CD4-positive, CD25-positive, alpha-beta regulatory T cell (primary cell): ENCODE measurements at regions not wholly inside any gene's neighbourhood (a gene's known extent, or its start where the extent isn't known, plus 50 kb on each side); places are given as distances from the start of the nearest gene placed in this dataset.
"Not testable (repeated sequence)": the region's sequence is repeated elsewhere in the genome, so short reads cannot be mapped to it uniquely, and the experiment has no call there.

Source experiments
- ATAC-seq, 2 donors: fragments of 150-1000 bp; cut with Tn5 transposase; one replicate each; pipeline ENCODE4 v1.10.0; 2021; ENCODE audit warnings: low read depth in 2 of 2, moderate number of reproducible peaks in 2 of 2, moderate library complexity in 1 of 2
- DNase-seq, 3 donors: peaks; one replicate each; pipeline versions ENCODE4 v3.0.0 to v3.0.0-alpha.2; 2012 to 2022; ENCODE audit warnings: mixed read lengths in 1 of 3
- H3K27ac ChIP-seq: one replicate; pipeline ENCODE4 v1.7.0; 2013; ENCODE audit warnings: mild to moderate bottlenecking, low read length; ENCODE audit not compliant: insufficient read depth, poor library complexity, severe bottlenecking
- H3K27me3 ChIP-seq: one replicate; pipeline ENCODE4 v1.7.0; 2013; ENCODE audit warnings: low read length; ENCODE audit not compliant: control insufficient read depth, insufficient read depth
- H3K36me3 ChIP-seq: one replicate; pipeline ENCODE4 v1.7.0; 2013; ENCODE audit warnings: mild to moderate bottlenecking, low read length, moderate library complexity; ENCODE audit not compliant: control insufficient read depth, insufficient read depth
- H3K4me1 ChIP-seq: 2 replicates; pipeline ENCODE4 v1.7.0; 2013; ENCODE audit warnings: mild to moderate bottlenecking, low read length; ENCODE audit not compliant: insufficient read depth, control insufficient read depth, poor library complexity, severe bottlenecking
- H3K4me3 ChIP-seq: one replicate; pipeline ENCODE4 v1.7.0; 2013; ENCODE audit warnings: low read depth, mild to moderate bottlenecking, low read length, moderate library complexity
- H3K9me3 ChIP-seq, 2 experiments: 1 replicate in 1 of 2; 2 replicates in 1 of 2; pipeline ENCODE4 v1.7.0; 2013; ENCODE audit warnings: low read length in 2 of 2, mild to moderate bottlenecking in 1 of 2, moderate library complexity in 1 of 2; ENCODE audit not compliant: control insufficient read depth in 2 of 2
- H3K27ac Mint-ChIP-seq, 3 donors: one replicate each; pipeline ENCODE4 v1.8.0; 2020 to 2022; ENCODE audit warnings: mild to moderate bottlenecking in 3 of 3, mixed read lengths in 3 of 3, moderate library complexity in 2 of 3
- H3K27me3 Mint-ChIP-seq: one replicate; pipeline ENCODE4 v1.8.0; 2022; ENCODE audit warnings: mild to moderate bottlenecking, mixed read lengths
- H3K36me3 Mint-ChIP-seq: one replicate; pipeline ENCODE4 v1.8.0; 2020; ENCODE audit warnings: mixed read lengths
- H3K4me1 Mint-ChIP-seq, 4 donors: one replicate each; pipeline ENCODE4 v1.8.0; 2020 to 2022; ENCODE audit warnings: mixed read lengths in 4 of 4, mild to moderate bottlenecking in 1 of 4
- H3K4me3 Mint-ChIP-seq, 4 donors: one replicate each; pipeline ENCODE4 v1.8.0; 2020 to 2022; ENCODE audit warnings: mild to moderate bottlenecking in 4 of 4, mixed read lengths in 4 of 4, moderate library complexity in 3 of 4
- H3K9me3 Mint-ChIP-seq, 7 donors: one replicate each; pipeline ENCODE4 v1.8.0; 2020 to 2022; ENCODE audit warnings: mixed read lengths in 7 of 7, mild to moderate bottlenecking in 3 of 7, moderate library complexity in 2 of 7

DNA sequence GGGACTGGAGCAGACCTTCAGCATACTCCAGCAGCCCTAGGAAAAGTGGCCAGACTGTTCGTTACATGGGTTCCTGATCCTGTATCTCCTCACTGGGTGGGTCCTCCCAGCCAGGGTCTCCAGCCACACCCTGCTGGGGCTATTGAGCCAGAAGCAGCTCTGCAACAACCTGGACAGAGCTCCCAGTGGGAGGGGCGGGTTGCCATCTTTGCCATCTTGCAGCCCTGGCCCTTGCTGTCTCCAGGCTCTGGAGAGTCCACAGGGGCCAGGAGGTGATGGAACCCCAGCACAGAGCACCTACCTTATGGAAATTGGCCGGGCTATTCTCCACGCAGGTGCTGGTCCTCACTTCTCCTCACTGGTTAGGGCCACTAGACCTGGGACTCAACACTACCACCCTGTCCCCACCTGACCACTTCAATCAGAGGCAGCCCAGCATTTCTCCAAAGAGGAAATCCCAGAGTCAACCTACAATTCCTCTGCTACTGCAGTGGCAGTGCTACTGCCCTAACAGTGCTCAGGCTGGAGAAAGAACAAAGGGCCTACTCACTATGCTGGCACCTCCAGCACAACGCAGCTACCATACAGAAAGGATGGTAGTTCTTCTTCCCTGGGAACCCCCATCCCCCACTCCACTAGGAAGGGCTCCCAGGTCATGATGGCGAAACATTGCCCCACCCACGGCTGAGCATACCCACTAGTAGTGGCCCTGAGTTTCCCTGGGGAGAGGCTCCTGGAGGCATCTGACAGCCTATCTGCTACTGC, 290.2 kb upstream of the NCAM1 start:
- no peaks in the 10 kb centered on the region for H3K36me3 ChIP-seq
- Mint-ChIP-seq H3K27ac (no peak overlapping the region), H3K4me1 (no peaks in the 10 kb centered on the region), H3K36me3 (no peaks in the 10 kb centered on the region), H3K27me3 (no peaks in the 10 kb centered on the region), H3K9me3 (peaks cover 0 to 8% (median 2%) of the 10 kb centered on the region in 7 donors), H3K4me3 (no peak overlapping the region)
- H3K27ac ChIP-seq = no peak overlapping the region
- no peak overlapping the region for H3K4me3 ChIP-seq
- no peak for ATAC-seq
- DNase-seq = no peak
- H3K4me1 ChIP-seq = no peaks in the 10 kb centered on the region
- H3K9me3 ChIP-seq = no peaks in the 10 kb centered on the region
- no peaks in the 10 kb centered on the region for H3K27me3 ChIP-seq

DNA sequence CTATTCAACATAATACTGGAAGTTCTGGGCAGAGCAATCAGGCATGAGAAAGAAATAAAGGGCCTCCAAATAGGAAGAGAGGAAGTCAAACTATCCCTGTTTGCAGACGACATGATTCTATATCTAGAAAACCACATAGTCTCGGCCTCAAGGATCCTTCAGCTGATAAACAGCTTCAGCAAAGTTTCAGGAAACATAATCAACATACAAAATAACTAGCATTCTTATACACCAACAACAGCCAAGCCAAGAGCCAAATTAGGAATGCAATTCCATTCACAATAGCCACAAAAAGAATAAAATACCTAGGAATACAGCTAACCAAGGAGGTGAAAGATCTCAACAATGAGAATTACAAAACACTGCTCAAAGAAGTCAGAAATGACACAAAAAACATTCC, 287.8 kb upstream of the NCAM1 start:
- not testable (repeated sequence) for H3K4me1 Mint-ChIP-seq, H3K9me3 Mint-ChIP-seq, H3K27ac Mint-ChIP-seq, H3K36me3 Mint-ChIP-seq, H3K4me1 ChIP-seq, DNase-seq, H3K27me3 Mint-ChIP-seq, H3K27me3 ChIP-seq, H3K36me3 ChIP-seq, H3K9me3 ChIP-seq, H3K4me3 ChIP-seq, ATAC-seq, H3K4me3 Mint-ChIP-seq, H3K27ac ChIP-seq

DNA sequence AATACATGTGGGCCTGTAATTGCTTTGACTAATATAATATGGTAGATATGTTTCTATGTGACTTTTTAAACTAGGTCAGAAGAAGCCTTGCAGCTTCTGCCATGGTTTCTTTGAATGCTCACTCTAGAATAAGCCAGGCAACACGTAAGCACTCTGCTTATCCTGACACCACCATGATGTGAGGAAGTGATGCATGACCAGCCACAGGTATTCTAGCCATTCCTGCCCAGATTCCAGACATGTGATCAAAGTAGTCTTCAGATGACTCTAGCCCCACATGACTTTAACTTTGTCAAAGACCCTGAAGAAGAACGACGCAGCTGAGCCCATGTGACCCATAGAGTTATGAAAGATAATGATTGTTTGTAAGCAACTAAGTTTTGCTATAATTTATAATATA, 276.1 kb upstream of the NCAM1 start:
- Histone ChIP-seq H3K27ac (no peak overlapping the region), H3K4me1 (no peaks in the 10 kb centered on the region), H3K4me3 (no peak overlapping the region), H3K36me3 (no peaks in the 10 kb centered on the region), H3K9me3 (no peaks in the 10 kb centered on the region), H3K27me3 (no peaks in the 10 kb centered on the region)
- no peaks in the 10 kb centered on the region for H3K4me1 Mint-ChIP-seq
- no peak overlapping the region for H3K4me3 Mint-ChIP-seq
- no peak for ATAC-seq
- peaks cover 4% of the 10 kb centered on the region for H3K27me3 Mint-ChIP-seq
- no peaks in the 10 kb centered on the region for H3K36me3 Mint-ChIP-seq
- no peak overlapping the region for H3K27ac Mint-ChIP-seq
- DNase-seq = no peak
- peaks cover 0 to 6% (median 2%) of the 10 kb centered on the region in 7 donors for H3K9me3 Mint-ChIP-seq

DNA sequence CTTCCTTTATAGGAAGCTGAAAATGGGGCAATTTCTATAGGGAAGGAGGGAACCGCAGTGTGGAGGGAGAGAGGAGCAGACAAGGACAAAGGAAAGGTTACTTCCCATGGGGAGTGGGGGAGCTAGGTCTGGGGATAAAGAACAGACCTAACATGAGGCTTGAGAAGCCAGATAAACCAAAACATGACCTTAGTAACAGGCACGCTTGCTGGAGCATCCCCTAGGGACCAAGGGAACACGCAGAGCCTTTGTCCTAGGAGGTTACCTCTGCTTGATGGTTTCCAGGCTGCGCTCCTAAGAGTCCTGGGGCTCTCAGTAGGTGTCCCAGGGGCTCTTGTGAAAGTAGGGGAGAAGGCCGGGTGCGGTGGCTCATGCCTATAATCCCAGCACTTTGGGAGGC, 271.4 kb upstream of the NCAM1 start:
- H3K27me3 ChIP-seq = no peaks in the 10 kb centered on the region
- no peak for DNase-seq
- H3K9me3 ChIP-seq = no peaks in the 10 kb centered on the region
- no peak overlapping the region for H3K27ac ChIP-seq
- no peaks in the 10 kb centered on the region for H3K36me3 ChIP-seq
- H3K27ac Mint-ChIP-seq = no peak overlapping the region
- no peak overlapping the region for H3K4me3 Mint-ChIP-seq
- peaks cover 3% of the 10 kb centered on the region for H3K27me3 Mint-ChIP-seq
- H3K4me1 Mint-ChIP-seq = no peaks in the 10 kb centered on the region
- no peaks in the 10 kb centered on the region for H3K4me1 ChIP-seq
- H3K9me3 Mint-ChIP-seq = peaks cover 0 to 3% (median 0%) of the 10 kb centered on the region in 7 donors
- no peak for ATAC-seq
- no peaks in the 10 kb centered on the region for H3K36me3 Mint-ChIP-seq
- H3K4me3 ChIP-seq = no peak overlapping the region

DNA sequence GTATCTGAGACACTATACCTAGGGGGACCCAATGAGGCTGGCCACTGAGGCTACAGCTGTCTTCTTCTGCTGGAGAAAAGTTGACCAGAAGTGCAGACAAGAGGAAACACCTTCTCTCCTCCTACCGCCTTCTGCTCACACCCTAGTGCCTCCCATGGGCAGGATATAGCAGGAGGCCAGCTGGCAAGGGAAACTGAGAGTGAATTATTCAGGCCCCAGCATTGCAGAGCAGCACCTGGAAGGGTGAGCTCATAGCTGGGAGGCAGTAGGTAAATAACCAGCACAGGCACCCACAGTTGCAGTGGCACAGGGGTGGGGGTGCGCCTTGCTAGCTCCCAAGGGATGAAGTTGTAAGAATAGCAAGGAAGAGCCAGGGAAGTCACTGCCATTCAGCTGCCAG, 267.4 kb upstream of the NCAM1 start:
- no peaks in the 10 kb centered on the region for H3K36me3 Mint-ChIP-seq
- peaks cover 0 to 6% (median 0%) of the 10 kb centered on the region in 7 donors for H3K9me3 Mint-ChIP-seq

DNA sequence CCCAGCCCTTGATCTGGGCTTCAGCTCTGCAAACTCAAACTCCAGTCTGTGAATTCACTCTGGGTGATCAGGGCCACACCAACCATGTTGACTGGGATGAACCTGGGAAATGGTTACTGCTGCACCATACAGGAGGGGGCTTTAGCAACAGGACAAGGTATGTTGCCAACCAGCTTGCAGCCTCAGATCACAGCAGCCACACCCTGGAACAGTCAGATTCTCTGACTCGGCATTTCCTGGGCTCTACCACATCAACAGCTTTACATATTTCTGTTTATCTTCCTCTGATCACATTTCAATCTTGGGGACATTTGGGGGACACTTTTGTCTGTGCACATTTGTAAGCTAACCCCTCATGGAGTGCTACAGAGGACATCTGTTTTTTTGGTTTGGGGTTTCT, 267.0 kb upstream of the NCAM1 start:
- Mint-ChIP-seq H3K4me3 (no peak overlapping the region), H3K4me1 (no peaks in the 10 kb centered on the region), H3K36me3 (no peaks in the 10 kb centered on the region), H3K27me3 (peaks cover 4% of the 10 kb centered on the region), H3K9me3 (peaks cover 0 to 6% (median 0%) of the 10 kb centered on the region in 7 donors), H3K27ac (no peak overlapping the region)
- no peaks in the 10 kb centered on the region for H3K4me1 ChIP-seq
- H3K9me3 ChIP-seq = no peaks in the 10 kb centered on the region
- DNase-seq (no peak), ATAC-seq (no peak)
- no peak overlapping the region for H3K4me3 ChIP-seq
- H3K27me3 ChIP-seq = no peaks in the 10 kb centered on the region
- H3K36me3 ChIP-seq = no peaks in the 10 kb centered on the region
- H3K27ac ChIP-seq = no peak overlapping the region

More for the DNA sequence above, 267.4 kb upstream of the NCAM1 start:
- ATAC-seq = no peak
- no peak for DNase-seq
- Histone ChIP-seq H3K4me1 (no peaks in the 10 kb centered on the region), H3K27ac (no peak overlapping the region), H3K9me3 (no peaks in the 10 kb centered on the region), H3K27me3 (no peaks in the 10 kb centered on the region), H3K36me3 (no peaks in the 10 kb centered on the region), H3K4me3 (no peak overlapping the region)
- Mint-ChIP-seq H3K27ac (no peak overlapping the region), H3K27me3 (peaks cover 4% of the 10 kb centered on the region), H3K4me3 (no peak overlapping the region), H3K4me1 (no peaks in the 10 kb centered on the region)

DNA sequence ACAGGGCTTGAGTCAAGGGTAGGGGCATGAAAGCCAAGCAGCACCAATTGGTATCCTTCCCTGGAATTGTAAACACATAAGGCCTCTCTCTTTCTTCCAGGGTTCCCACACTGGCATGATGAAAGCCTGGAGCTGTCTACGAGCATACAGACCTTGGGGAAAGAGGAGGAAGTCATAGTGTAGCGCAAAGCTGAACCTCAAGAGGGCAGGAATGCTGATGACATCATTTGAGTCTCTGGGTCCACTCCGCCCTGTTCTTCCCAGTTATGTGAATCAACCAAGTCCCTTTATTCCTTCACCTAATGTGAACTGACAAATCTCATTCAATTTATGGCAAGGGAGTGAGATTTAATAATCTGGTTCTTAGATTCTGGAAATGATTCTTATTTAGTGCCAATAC, 266.4 kb upstream of the NCAM1 start:
- Mint-ChIP-seq H3K27me3 (peaks cover 4% of the 10 kb centered on the region), H3K4me1 (no peaks in the 10 kb centered on the region), H3K9me3 (peaks cover 0 to 6% (median 0%) of the 10 kb centered on the region in 7 donors), H3K36me3 (no peaks in the 10 kb centered on the region), H3K4me3 (no peak overlapping the region), H3K27ac (no peak overlapping the region)
- Histone ChIP-seq H3K27ac (no peak overlapping the region), H3K36me3 (no peaks in the 10 kb centered on the region), H3K9me3 (no peaks in the 10 kb centered on the region), H3K27me3 (no peaks in the 10 kb centered on the region), H3K4me1 (no peaks in the 10 kb centered on the region), H3K4me3 (no peak overlapping the region)
- DNase-seq = no peak
- ATAC-seq = no peak
